GM20000 (cell line): ENCODE measurements at regions not wholly inside any gene's neighbourhood (a gene's known extent, or its start where the extent isn't known, plus 50 kb on each side); places are given as distances from the start of the nearest gene placed in this dataset.

ENCODE experiments used
- DNase-seq: peaks from one replicate; pipeline ENCODE4 v3.0.0; 2012; ENCODE audit warnings: low spot score
- CTCF ChIP-seq: IDR thresholded peaks from 2 replicates; pipeline ENCODE4 v1.5.1; 2012; ENCODE audit warnings: mild to moderate bottlenecking, control low read depth; ENCODE audit errors: extremely low read depth, missing control alignments

- DNase-seq, result no peak
- no peak for TF ChIP-seq CTCF
Measured at GRCh38 chr6:84521511-84521910, 242.9 kb downstream of the TBX18 start.

- no peak for TF ChIP-seq CTCF
- DNase-seq, result no peak
Measured at GRCh38 chr6:84517741-84518530, 246.5 kb downstream of the TBX18 start.

GRCh38 chr6:84516154-84516553 is 248.2 kb downstream of the TBX18 start:
- DNase-seq, result no peak
- TF ChIP-seq CTCF, result no peak

- TF ChIP-seq CTCF, result no peak
- DNase-seq, result no peak
Measured at GRCh38 chr6:84515067-84515466, 249.3 kb downstream of the TBX18 start.

- TF ChIP-seq CTCF, result no peak
- DNase-seq, result no peak
Measured at GRCh38 chr6:84514089-84514971, 250.1 kb downstream of the TBX18 start.

GRCh38 chr6:84512391-84512790 is 252.0 kb downstream of the TBX18 start:
- no peak for TF ChIP-seq CTCF
- DNase-seq, result no peak

GRCh38 chr6:84511929-84512328 is 252.5 kb downstream of the TBX18 start:
- TF ChIP-seq CTCF, result no peak

More at GRCh38 chr6:84511929-84512328, 252.5 kb downstream of the TBX18 start:
- DNase-seq, result no peak
